Endothelial cell of umbilical vein (primary cell): ENCODE measurements at regions not wholly inside any gene's neighbourhood (a gene's known extent, or its start where the extent isn't known, plus 50 kb on each side); places are given as distances from the start of the nearest gene placed in this dataset.

Source experiments
- BruUV-seq: library from RNA; stranded (reverse); fragments of 400-500 nt; replicated peaks from 2 replicates; lab custom pipeline; 2021; lab: Mats Ljungman, UMichigan
- CTCF ChIA-PET: fragments of 300-600, 350-600 bp; sonication (Branson Sonifier 250); formaldehyde crosslinking; loops from one replicate; lab custom pipeline; 2021; ENCODE audit warnings: antibody characterized with exemption, inconsistent platforms; lab: Charles Lee
- POLR2A ChIA-PET: fragments of 300-600, 350-600 bp; sonication (Branson Sonifier 250); formaldehyde crosslinking; loops from one replicate; lab custom pipeline; 2021; ENCODE audit warnings: antibody characterized with exemption, inconsistent platforms; lab: Charles Lee
- DNase-seq: peaks from one replicate; pipeline ENCODE4 v3.0.0-alpha.2; 2011; ENCODE audit warnings: low read depth, low spot score
- FAIRE-seq: peaks from 2 replicates; lab custom pipeline; 2011; peaks lifted over from hg19 to GRCh38; lab: Jason Lieb, UNC
- H2AFZ ChIP-seq: 2 replicates; pipeline ENCODE4 v1.6.0; 2012; ENCODE audit warnings: low read depth, low read length, control low read depth, inconsistent platforms
- H3K27ac ChIP-seq: 2 replicates; pipeline ENCODE4 v1.5.1; 2011; ENCODE audit warnings: low read depth, mild to moderate bottlenecking, control low read depth, low read length, moderate library complexity; ENCODE audit not compliant: insufficient read depth
- H3K27me3 ChIP-seq, 2 experiments: 2 replicates each; pipeline versions ENCODE4 v1.6.0 to v1.6.1; 2011; ENCODE audit warnings: low read length in 2 of 2, mixed read lengths in 1 of 2; ENCODE audit not compliant: control insufficient read depth in 2 of 2, insufficient read depth in 2 of 2
- H3K36me3 ChIP-seq, 2 experiments: 2 replicates in 1 of 2; 3 replicates in 1 of 2; pipeline ENCODE4 v1.5.1; 2011; ENCODE audit warnings: low read length in 2 of 2, mild to moderate bottlenecking in 1 of 2, moderate library complexity in 1 of 2; ENCODE audit not compliant: control insufficient read depth in 2 of 2, insufficient read depth in 2 of 2; ENCODE audit errors: extremely low read depth in 1 of 2
- H3K4me1 ChIP-seq: 3 replicates; pipeline ENCODE4 v1.5.1; 2011; ENCODE audit warnings: mild to moderate bottlenecking, low read length; ENCODE audit not compliant: control insufficient read depth, insufficient read depth; ENCODE audit errors: extremely low read depth
- H3K4me2 ChIP-seq: 2 replicates; pipeline ENCODE4 v1.6.1; 2011; ENCODE audit warnings: low read length, control low read depth, mixed read lengths; ENCODE audit not compliant: insufficient read depth
- H3K4me3 ChIP-seq, 3 experiments: fragments of 200-600 bp in 1 of 3; sonication (generic), shearing (Covaris generic) in 1 of 3; replicated peaks in 1 of 3; 2 replicates each; pipeline ENCODE4 v1.5.1; 2011 to 2016; ENCODE audit warnings: control low read depth in 3 of 3, low read length in 3 of 3, mild to moderate bottlenecking in 2 of 3, inconsistent platforms in 1 of 3, low read depth in 1 of 3, moderate library complexity in 1 of 3; ENCODE audit not compliant: insufficient read depth in 1 of 3
- H3K79me2 ChIP-seq: 2 replicates; pipeline ENCODE4 v1.6.0; 2012; ENCODE audit warnings: low read length, inconsistent platforms; ENCODE audit not compliant: control insufficient read depth, insufficient read depth
- H3K9ac ChIP-seq: replicated peaks from 2 replicates; pipeline ENCODE3; 2011; ENCODE audit warnings: low read length, control low read depth; ENCODE audit not compliant: insufficient read depth; ENCODE audit errors: extremely low read depth
- H3K9me1 ChIP-seq: replicated peaks from 3 replicates; pipeline ENCODE4 v1.6.0; 2011; ENCODE audit warnings: mild to moderate bottlenecking, low read length; ENCODE audit not compliant: control insufficient read depth, insufficient read depth; ENCODE audit errors: extremely low read depth
- H3K9me3 ChIP-seq: replicated peaks from 2 replicates; pipeline ENCODE4 v1.5.1; 2012; ENCODE audit warnings: low read length, inconsistent platforms; ENCODE audit not compliant: control insufficient read depth, insufficient read depth
- H4K20me1 ChIP-seq: replicated peaks from 2 replicates; pipeline ENCODE3; 2011; ENCODE audit warnings: mild to moderate bottlenecking, low read length; ENCODE audit not compliant: control insufficient read depth, insufficient read depth; ENCODE audit errors: extremely low read depth
- EZH2 ChIP-seq: IDR thresholded peaks from 2 replicates; pipeline ENCODE4 v1.6.1; 2012; ENCODE audit warnings: borderline replicate concordance, low read depth, mild to moderate bottlenecking, moderate library complexity, low read length, inconsistent platforms; ENCODE audit not compliant: severe bottlenecking
- FOS ChIP-seq: IDR thresholded peaks from 2 replicates; pipeline ENCODE4 v1.6.1; 2011; ENCODE audit warnings: mild to moderate bottlenecking, low read length, moderate library complexity, borderline replicate concordance; ENCODE audit not compliant: insufficient read depth
- GATA2 ChIP-seq: IDR thresholded peaks from 2 replicates; pipeline ENCODE4 v1.7.0; 2011; ENCODE audit warnings: low read depth, mild to moderate bottlenecking, moderate library complexity, mixed read lengths, low read length; ENCODE audit not compliant: insufficient read length, insufficient read depth
- JUN ChIP-seq: IDR thresholded peaks from 2 replicates; pipeline ENCODE4 v1.6.1; 2011; ENCODE audit warnings: borderline replicate concordance, low read depth; ENCODE audit not compliant: insufficient read length, insufficient read depth
- MYC ChIP-seq: IDR thresholded peaks from one replicate; pipeline ENCODE4 v1.6.1; 2011; ENCODE audit warnings: mild to moderate bottlenecking, low read depth, low read length
- POLR2A ChIP-seq: IDR thresholded peaks from 2 replicates; pipeline ENCODE4 v1.6.1; 2012; ENCODE audit warnings: low read depth, mild to moderate bottlenecking, control low read depth, low read length
- POLR2AphosphoS5 ChIP-seq: IDR thresholded peaks from 2 replicates; pipeline ENCODE4 v1.6.1; 2012; ENCODE audit warnings: low read depth, mild to moderate bottlenecking, control low read depth, low read length, moderate library complexity; ENCODE audit not compliant: insufficient read depth
- dilution Hi-C: fragments of 300-500 bp; cut with MboI; formaldehyde crosslinking; loops from one replicate; pipeline ENCODE4 v1.15.0; 2019; ENCODE audit warnings: low sequenced_read_pairs; ENCODE audit not compliant: extremely low pct_ligation_motif_present
- intact Hi-C: fragments of 100-400 bp; cut with micrococcal nuclease; formaldehyde crosslinking; loops from one replicate; pipeline ENCODE4 v1.10.0; 2022
- TF ChIP-seq, protein P1 (sequence below), 2 donors: IDR thresholded peaks; 1 replicate in 1 of 2; 2 replicates in 1 of 2; pipeline ENCODE4 v1.5.1; 2011; ENCODE audit warnings: low read length in 2 of 2, mild to moderate bottlenecking in 2 of 2, moderate library complexity in 2 of 2, control low read depth in 1 of 2, inconsistent platforms in 1 of 2, low read depth in 1 of 2; ENCODE audit not compliant: insufficient read depth in 1 of 2; ENCODE audit errors: extremely low read depth in 1 of 2
- TF ChIP-seq, protein P2 (sequence below): IDR thresholded peaks from 2 replicates; pipeline ENCODE4 v1.6.1; 2011; ENCODE audit not compliant: insufficient read depth, insufficient read length

DNA sequence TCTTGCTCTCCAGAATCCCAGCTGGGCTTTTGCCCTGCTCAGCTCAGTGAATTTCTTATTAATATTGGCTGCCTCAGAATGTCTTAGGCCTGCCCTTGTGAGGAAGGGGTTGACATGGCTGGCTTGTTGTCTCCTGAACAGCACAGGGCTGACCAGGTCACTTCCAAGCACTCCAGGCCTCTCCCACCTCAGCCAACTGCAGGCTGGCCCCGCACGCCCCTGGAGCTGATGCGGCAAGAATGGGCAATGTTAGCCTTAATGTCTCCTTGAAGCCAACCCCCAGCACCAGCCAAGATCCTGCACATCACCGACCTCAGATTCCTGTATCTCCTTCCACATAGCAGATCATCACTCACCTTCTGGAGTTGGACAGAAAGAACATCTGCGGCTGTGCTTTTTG lies 598.6 kb downstream of the AJAP1 start:
- Histone ChIP-seq H3K9ac (no peak overlapping the region), H3K4me2 (no peak overlapping the region), H2AFZ (no peak overlapping the region), H3K4me3 (no peak overlapping the region), H3K79me2 (no peaks in the 10 kb centered on the region), H3K4me1 (no peaks in the 10 kb centered on the region), H3K9me3 (peaks cover 2% of the 10 kb centered on the region), H4K20me1 (no peaks in the 10 kb centered on the region), H3K9me1 (no peaks in the 10 kb centered on the region), H3K36me3 (no peaks in the 10 kb centered on the region), H3K27me3 (no peaks in the 10 kb centered on the region), H3K27ac (no peak overlapping the region)
- CTCF ChIA-PET: no interaction called here
- intact Hi-C loops (no loop called here), dilution Hi-C loops (no loop called here)
- BruUV-seq: no TSS peak
- DNase-seq (no peak), FAIRE-seq (no peak)
- TF ChIP-seq, protein P1, sequence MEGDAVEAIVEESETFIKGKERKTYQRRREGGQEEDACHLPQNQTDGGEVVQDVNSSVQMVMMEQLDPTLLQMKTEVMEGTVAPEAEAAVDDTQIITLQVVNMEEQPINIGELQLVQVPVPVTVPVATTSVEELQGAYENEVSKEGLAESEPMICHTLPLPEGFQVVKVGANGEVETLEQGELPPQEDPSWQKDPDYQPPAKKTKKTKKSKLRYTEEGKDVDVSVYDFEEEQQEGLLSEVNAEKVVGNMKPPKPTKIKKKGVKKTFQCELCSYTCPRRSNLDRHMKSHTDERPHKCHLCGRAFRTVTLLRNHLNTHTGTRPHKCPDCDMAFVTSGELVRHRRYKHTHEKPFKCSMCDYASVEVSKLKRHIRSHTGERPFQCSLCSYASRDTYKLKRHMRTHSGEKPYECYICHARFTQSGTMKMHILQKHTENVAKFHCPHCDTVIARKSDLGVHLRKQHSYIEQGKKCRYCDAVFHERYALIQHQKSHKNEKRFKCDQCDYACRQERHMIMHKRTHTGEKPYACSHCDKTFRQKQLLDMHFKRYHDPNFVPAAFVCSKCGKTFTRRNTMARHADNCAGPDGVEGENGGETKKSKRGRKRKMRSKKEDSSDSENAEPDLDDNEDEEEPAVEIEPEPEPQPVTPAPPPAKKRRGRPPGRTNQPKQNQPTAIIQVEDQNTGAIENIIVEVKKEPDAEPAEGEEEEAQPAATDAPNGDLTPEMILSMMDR (IDR thresholded peaks at IDR 0.05; ENCODE audit: extremely low read depth in 1 of 2, insufficient read depth in 1 of 2, low read depth in 1 of 2, low read length in 2 of 2): no peak
- TF ChIP-seq EZH2 (no peak), POLR2AphosphoS5 (no peak), MYC (no peak), GATA2 (no peak), JUN (no peak), FOS (no peak), POLR2A (no peak)
- TF ChIP-seq, protein P2, sequence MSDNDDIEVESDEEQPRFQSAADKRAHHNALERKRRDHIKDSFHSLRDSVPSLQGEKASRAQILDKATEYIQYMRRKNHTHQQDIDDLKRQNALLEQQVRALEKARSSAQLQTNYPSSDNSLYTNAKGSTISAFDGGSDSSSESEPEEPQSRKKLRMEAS: no peak
- POLR2A ChIA-PET: no interaction called here
